GM18499 (cell line): ENCODE measurements at regions not wholly inside any gene's neighbourhood (a gene's known extent, or its start where the extent isn't known, plus 50 kb on each side); places are given as distances from the start of the nearest gene placed in this dataset.
"Not testable (repeated sequence)": the region's sequence is repeated elsewhere in the genome, so short reads cannot be mapped to it uniquely, and the experiment has no call there.

Experiments used
- ATAC-seq: cut with Tn5 transposase; IDR thresholded peaks from one replicate; pipeline ENCODE4 v1.9.1; 2021; ENCODE audit warnings: moderate number of reproducible peaks; ENCODE audit not compliant: insufficient read depth, unreplicated experiment

- ATAC-seq: no peak
These were observed 293.7 kb downstream of the C6orf118 start for GRCh38 chr6:165015676-165016075.

- no peak for ATAC-seq
These were observed 295.7 kb downstream of the C6orf118 start for GRCh38 chr6:165013701-165014100.

- no peak for ATAC-seq
These were observed 297.2 kb downstream of the C6orf118 start for GRCh38 chr6:165012183-165012582.

- ATAC-seq: no peak
These were observed 298.6 kb downstream of the C6orf118 start for GRCh38 chr6:165010556-165011535.

GRCh38 chr6:165008971-165009370 lies 300.4 kb downstream of the C6orf118 start:
- ATAC-seq: no peak

- ATAC-seq: no peak
These were observed 306.5 kb downstream of the C6orf118 start for GRCh38 chr6:165002866-165003265.

- no peak for ATAC-seq
These were observed 307.0 kb downstream of the C6orf118 start for GRCh38 chr6:165002358-165002757.

- no peak for ATAC-seq
These were observed 307.8 kb downstream of the C6orf118 start for GRCh38 chr6:165001502-165002157.

GRCh38 chr6:164998297-164998696 lies 311.1 kb downstream of the C6orf118 start:
- ATAC-seq: no peak

GRCh38 chr6:164996838-164997237 lies 312.6 kb downstream of the C6orf118 start:
- no peak for ATAC-seq

- no peak for ATAC-seq
These were observed 317.8 kb downstream of the C6orf118 start for GRCh38 chr6:164991573-164991972.

GRCh38 chr6:164990901-164991300 lies 318.5 kb downstream of the C6orf118 start:
- no peak for ATAC-seq

GRCh38 chr6:164982389-164982788 lies 327.0 kb downstream of the C6orf118 start:
- no peak for ATAC-seq

- ATAC-seq: no peak
These were observed 342.3 kb downstream of the C6orf118 start for GRCh38 chr6:164967102-164967501.

- ATAC-seq: no peak
These were observed 346.6 kb downstream of the C6orf118 start for GRCh38 chr6:164962805-164963204.

GRCh38 chr6:164947164-164947563 lies 362.2 kb downstream of the C6orf118 start:
- ATAC-seq: no peak

- no peak for ATAC-seq
These were observed 367.1 kb downstream of the C6orf118 start for GRCh38 chr6:164942271-164942670.

GRCh38 chr6:164933238-164933794 lies 376.1 kb downstream of the C6orf118 start:
- ATAC-seq: not testable (repeated sequence)

GRCh38 chr6:164929408-164929977 lies 379.9 kb downstream of the C6orf118 start:
- no peak for ATAC-seq

GRCh38 chr6:164928728-164929407 lies 380.5 kb downstream of the C6orf118 start:
- no peak for ATAC-seq
